KOPT-K1 (cell line): ENCODE measurements at regions not wholly inside any gene's neighbourhood (a gene's known extent, or its start where the extent isn't known, plus 50 kb on each side); places are given as distances from the start of the nearest gene placed in this dataset.

ENCODE experiments used
- H3K27ac ChIP-seq: fragments of 200-600 bp; sonication (generic); 2 replicates; pipeline ENCODE4 v1.5.1; 2016; ENCODE audit warnings: antibody characterized with exemption, mild to moderate bottlenecking, low read depth, low read length; ENCODE audit not compliant: poor library complexity, severe bottlenecking
- H3K36me3 ChIP-seq: fragments of 200-600 bp; sonication (generic); 2 replicates; pipeline ENCODE4 v1.5.1; 2017; ENCODE audit warnings: antibody characterized with exemption, mild to moderate bottlenecking, low read length, moderate library complexity; ENCODE audit not compliant: insufficient read depth
- H3K9me3 ChIP-seq: fragments of 200-600 bp; sonication (generic); 2 replicates; pipeline ENCODE4 v1.5.1; 2017; ENCODE audit warnings: antibody characterized with exemption, low read length, mild to moderate bottlenecking; ENCODE audit not compliant: insufficient read depth, poor library complexity, severe bottlenecking

GRCh38 chr4:176979416-176979815 lies 186.7 kb upstream of the VEGFC start:
- H3K9me3 ChIP-seq = no peaks in the 10 kb centered on the region
- no peak overlapping the region for H3K27ac ChIP-seq
- peaks cover 17% of the 10 kb centered on the region for H3K36me3 ChIP-seq

DNA sequence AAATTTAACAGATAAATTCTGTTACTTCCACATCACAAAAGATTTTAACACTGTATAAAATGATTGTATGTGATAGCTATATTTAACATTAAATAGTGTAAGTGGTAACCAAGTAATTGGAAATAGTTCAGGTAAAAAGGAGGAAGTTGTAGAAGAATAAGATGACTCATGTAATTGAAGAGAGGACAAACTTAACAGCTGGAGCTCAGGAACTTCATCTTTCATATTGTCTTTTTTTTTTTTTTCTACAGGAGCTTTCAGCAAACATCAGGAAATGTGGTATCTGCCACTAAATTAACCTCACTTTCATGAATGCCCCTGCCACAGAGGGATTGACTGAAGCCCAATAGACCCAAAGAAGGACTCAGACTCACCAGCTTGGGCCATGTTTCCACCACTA lies 188.4 kb upstream of the VEGFC start:
- peaks cover 17% of the 10 kb centered on the region; the same call in 1 of the 2 replicates for H3K36me3 ChIP-seq
- no peaks in the 10 kb centered on the region for H3K9me3 ChIP-seq
- H3K27ac ChIP-seq = no peak overlapping the region

- H3K9me3 ChIP-seq = no peaks in the 10 kb centered on the region
- peaks cover 17% of the 10 kb centered on the region; the same call in 1 of the 2 replicates for H3K36me3 ChIP-seq
- H3K27ac ChIP-seq = no peak overlapping the region
Measured at GRCh38 chr4:176981551-176981950, 188.8 kb upstream of the VEGFC start.

GRCh38 chr4:176988226-176988625 lies 195.5 kb upstream of the VEGFC start:
- H3K27ac ChIP-seq = no peak overlapping the region

GRCh38 chr4:176989186-176989585 lies 196.5 kb upstream of the VEGFC start:
- peaks cover 6% of the 10 kb centered on the region for H3K9me3 ChIP-seq
- H3K27ac ChIP-seq = no peak overlapping the region
- H3K36me3 ChIP-seq = no peaks in the 10 kb centered on the region

More at GRCh38 chr4:176988226-176988625, 195.5 kb upstream of the VEGFC start:
- Histone ChIP-seq H3K36me3 (peaks cover 5% of the 10 kb centered on the region; the same call in 1 of the 2 replicates), H3K9me3 (peaks cover 6% of the 10 kb centered on the region)

DNA sequence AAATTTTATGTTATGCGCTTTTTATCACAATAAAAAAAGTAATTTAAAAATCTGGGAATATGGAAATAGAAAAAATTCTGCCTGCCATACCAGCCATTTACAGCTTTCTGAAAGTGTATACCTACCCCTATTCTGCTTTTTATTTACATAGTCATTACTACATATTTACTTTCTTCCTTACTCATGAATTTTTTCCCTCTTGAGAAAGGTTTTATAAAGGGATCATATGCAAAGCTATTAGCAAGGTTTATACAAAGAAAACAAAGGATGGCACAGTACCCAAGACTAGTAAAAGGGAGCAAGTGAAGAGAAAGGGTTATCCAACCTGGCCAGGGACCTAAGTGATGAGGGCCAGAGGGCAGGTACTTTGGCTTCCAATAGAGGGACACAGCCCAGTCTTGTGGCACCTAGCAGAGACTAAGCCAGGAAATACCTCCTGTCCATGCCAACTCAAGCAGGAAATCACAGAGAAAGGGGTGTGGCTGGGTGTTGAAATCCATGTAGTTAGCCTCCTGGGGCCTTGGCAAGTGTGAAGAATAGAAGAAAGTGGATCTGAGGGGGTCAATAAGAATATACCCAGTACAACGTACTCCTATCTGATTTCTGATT lies 207.3 kb upstream of the VEGFC start:
- Histone ChIP-seq H3K9me3 (peaks cover 11% of the 10 kb centered on the region), H3K27ac (no peak overlapping the region), H3K36me3 (peaks cover 11% of the 10 kb centered on the region; the same call in 1 of the 2 replicates)

DNA sequence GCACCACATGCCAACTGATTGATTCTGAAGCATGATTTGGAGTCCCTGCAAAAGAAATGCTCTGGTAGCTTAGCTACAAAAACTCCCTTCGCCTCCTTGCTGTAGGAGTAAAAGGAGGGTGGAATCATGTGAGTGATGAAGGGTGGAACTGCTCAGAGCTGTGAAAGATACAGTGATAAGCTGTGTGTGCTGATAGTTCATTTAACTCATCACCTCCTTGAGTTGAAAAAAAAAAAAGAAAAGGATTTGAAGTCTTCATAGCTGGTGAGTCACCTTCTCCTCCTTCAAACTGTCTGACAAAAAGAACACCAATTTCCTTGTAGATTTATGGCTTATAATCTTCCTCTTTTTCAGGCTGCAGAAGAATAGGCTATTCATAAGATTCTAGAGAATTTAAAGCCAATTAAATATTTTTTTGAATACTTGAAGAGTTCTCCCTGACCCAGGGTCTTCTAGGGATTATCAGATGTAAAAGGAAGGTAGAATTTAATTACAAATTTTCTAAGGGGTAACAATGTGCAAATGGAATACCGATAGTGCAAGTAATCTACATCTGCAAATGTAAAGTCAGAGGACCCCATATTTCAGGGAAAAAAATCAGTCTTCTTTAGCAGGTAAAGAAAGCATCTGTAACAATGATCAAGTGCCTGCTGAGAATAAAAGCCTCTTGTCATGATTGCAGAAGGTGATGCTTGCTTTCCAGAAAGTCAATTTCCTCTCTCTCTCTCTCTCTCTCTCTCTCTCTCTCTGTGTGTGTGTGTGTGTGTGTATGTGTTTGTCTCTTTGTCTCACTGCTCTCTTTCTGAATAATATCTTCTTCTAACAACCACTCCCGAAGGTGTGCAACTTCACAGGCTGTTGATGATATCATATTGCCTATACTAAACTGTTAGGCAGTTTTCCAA lies 208.8 kb upstream of the VEGFC start:
- Histone ChIP-seq H3K9me3 (peaks cover 11% of the 10 kb centered on the region), H3K36me3 (peaks cover 11% of the 10 kb centered on the region; the same call in 1 of the 2 replicates), H3K27ac (no peak overlapping the region)

DNA sequence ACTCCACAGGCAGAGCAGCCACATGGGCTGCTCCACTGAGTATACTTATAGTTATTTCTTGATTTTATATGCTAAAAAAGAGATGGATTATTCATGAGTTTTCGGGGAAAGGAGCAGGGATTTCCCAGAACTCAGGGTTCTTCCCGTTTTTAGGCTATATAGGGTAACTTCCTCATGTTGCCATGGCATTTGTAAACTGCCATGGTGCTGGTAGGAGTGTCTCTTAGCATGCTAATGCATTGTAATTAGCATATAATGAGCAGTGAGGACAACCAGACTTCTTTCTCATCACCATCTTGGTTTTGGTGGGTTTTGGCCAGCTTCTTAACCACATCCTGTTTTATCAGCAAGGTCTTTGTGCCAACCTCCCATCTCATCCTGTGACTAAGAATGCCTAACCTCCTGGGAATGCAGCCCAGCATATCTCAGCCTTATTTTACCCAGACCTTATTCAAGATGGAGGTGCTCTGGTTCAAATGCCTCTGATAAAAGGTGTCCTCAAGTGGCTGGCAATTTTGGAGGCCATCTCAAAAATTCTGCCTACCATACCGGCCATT lies 213.0 kb upstream of the VEGFC start:
- Histone ChIP-seq H3K36me3 (peaks cover 9% of the 10 kb centered on the region; the same call in 1 of the 2 replicates), H3K9me3 (no peaks in the 10 kb centered on the region), H3K27ac (no peak overlapping the region)

DNA sequence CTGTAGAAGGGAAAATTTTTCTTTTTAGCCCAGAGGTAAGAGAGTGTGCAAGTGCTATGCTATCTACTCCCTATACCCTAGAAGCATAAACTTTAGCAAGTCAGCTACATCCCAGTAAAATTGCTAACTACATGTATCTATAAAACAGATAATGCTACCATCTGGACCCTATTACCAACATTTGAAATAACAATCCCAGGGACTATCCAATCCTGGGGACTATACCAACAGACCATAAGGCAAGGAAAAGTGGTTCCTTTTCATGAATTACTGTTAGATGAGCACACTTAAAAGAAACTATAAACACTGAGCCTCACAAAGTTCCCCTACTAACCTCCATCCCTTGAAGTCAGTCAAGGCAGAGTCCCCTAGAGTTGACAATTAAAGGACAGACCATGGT lies 213.6 kb upstream of the VEGFC start:
- H3K36me3 ChIP-seq = peaks cover 3% of the 10 kb centered on the region; the same call in 1 of the 2 replicates
- no peak overlapping the region for H3K27ac ChIP-seq
- H3K9me3 ChIP-seq = no peaks in the 10 kb centered on the region

- H3K36me3 ChIP-seq = peaks cover 3% of the 10 kb centered on the region; the same call in 1 of the 2 replicates
- peaks cover 10% of the 10 kb centered on the region for H3K9me3 ChIP-seq
- no peak overlapping the region for H3K27ac ChIP-seq
Measured at GRCh38 chr4:177008071-177008835, 215.5 kb upstream of the VEGFC start.

DNA sequence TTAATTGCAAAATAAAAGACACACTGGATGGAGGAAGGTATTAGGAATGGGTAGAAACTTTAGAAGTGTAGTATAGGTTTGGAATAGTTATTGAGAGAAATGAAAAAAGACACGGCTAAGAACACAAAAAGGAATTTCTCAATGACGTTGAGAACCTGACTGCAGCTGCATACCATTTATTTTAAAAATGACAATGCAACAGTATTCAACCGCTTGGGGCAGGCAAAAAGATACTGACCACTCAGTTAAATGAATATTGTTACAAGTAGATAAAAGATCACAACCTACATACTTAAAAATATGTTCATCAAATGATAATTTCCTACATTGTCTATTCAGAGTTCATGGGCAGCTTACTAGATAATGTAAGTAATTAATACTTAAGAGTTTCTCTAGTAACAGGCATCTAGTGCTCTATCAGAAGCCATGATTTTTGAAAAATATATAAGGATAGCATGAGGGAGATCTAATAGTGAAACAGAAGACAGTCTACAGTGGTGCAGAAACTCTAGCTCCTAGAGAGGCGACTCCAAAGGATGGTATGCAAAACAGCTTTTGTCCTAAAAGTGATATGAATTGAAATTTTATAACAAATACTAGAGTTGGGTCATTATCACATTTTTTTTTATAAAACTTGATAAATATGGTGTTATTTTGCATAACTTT lies 216.2 kb upstream of the VEGFC start:
- no peak overlapping the region for H3K27ac ChIP-seq
- H3K36me3 ChIP-seq = peaks cover 10% of the 10 kb centered on the region; the same call in 1 of the 2 replicates
- H3K9me3 ChIP-seq = peaks cover 18% of the 10 kb centered on the region

GRCh38 chr4:177010418-177010817 lies 217.7 kb upstream of the VEGFC start:
- H3K27ac ChIP-seq = no peak overlapping the region
- H3K9me3 ChIP-seq = peaks cover 31% of the 10 kb centered on the region
- peaks cover 16% of the 10 kb centered on the region for H3K36me3 ChIP-seq

GRCh38 chr4:177012918-177013545 lies 220.3 kb upstream of the VEGFC start:
- Histone ChIP-seq H3K9me3 (peaks cover 35% of the 10 kb centered on the region), H3K36me3 (peaks cover 34% of the 10 kb centered on the region), H3K27ac (no peak overlapping the region)
